IMR-90 (cell line): ENCODE measurements at regions not wholly inside any gene's neighbourhood (a gene's known extent, or its start where the extent isn't known, plus 50 kb on each side); places are given as distances from the start of the nearest gene placed in this dataset.

ENCODE experiments used
- ATAC-seq: fragments of 200-7000 bp; cut with Tn5 transposase; 2 replicates; pipeline ENCODE4 v1.9.1; 2020; ENCODE audit warnings: low read depth, mild to moderate bottlenecking, moderate library complexity
- BruUV-seq: library from RNA; stranded (reverse); fragments of 400-500 nt; replicated peaks from 2 replicates; lab custom pipeline; 2021; lab: Mats Ljungman, UMichigan
- CTCF ChIA-PET: fragments of 300-600 bp; formaldehyde crosslinking; extraction: SDS; loops from one replicate; lab custom pipeline; 2021; ENCODE audit warnings: antibody characterized with exemption; lab: Yijun Ruan, JAX
- POLR2A ChIA-PET: fragments of 300-600 bp; sonication (Branson Sonifier 250); formaldehyde crosslinking; loops from one replicate; lab custom pipeline; 2022; ENCODE audit warnings: antibody characterized with exemption; ENCODE audit not compliant: unreplicated experiment; lab: Charles Lee
- DNase-seq: peaks from one replicate; pipeline ENCODE4 v3.0.0; 2013
- H2AFZ ChIP-seq: replicated peaks from 2 replicates; pipeline ENCODE3; 2013; ENCODE audit warnings: low read length, mild to moderate bottlenecking; ENCODE audit not compliant: poor library complexity
- H2AK5ac ChIP-seq: 2 replicates; pipeline ENCODE4 v1.6.1; 2013; ENCODE audit warnings: low read depth, low read length, inconsistent platforms
- H2AK9ac ChIP-seq: replicated peaks from 2 replicates; pipeline ENCODE3; 2013; ENCODE audit warnings: mild to moderate bottlenecking, low read depth, low read length, moderate library complexity; ENCODE audit not compliant: poor library complexity
- H2BK120ac ChIP-seq: 2 replicates; pipeline ENCODE4 v1.6.1; 2013; ENCODE audit warnings: low read depth, low read length, inconsistent platforms
- H2BK15ac ChIP-seq: 3 replicates; pipeline ENCODE4 v1.6.1; 2013; ENCODE audit warnings: low read depth, low read length, inconsistent platforms
- H2BK20ac ChIP-seq: 2 replicates; pipeline ENCODE4 v1.6.1; 2013; ENCODE audit warnings: low read depth, mild to moderate bottlenecking, inconsistent platforms, low read length, moderate library complexity
- H2BK5ac ChIP-seq: 2 replicates; pipeline ENCODE4 v1.6.1; 2013; ENCODE audit warnings: mild to moderate bottlenecking, low read depth, low read length, inconsistent platforms; ENCODE audit not compliant: poor library complexity, severe bottlenecking
- H3K14ac ChIP-seq: replicated peaks from 2 replicates; pipeline ENCODE4 v1.6.1; 2013; ENCODE audit warnings: low read depth, low read length, inconsistent platforms
- H3K18ac ChIP-seq: 2 replicates; pipeline ENCODE4 v1.6.1; 2013; ENCODE audit warnings: low read depth, low read length, control low read depth
- H3K23ac ChIP-seq: 2 replicates; pipeline ENCODE4 v1.6.1; 2013; ENCODE audit warnings: low read depth, low read length, inconsistent platforms
- H3K27ac ChIP-seq: 2 replicates; pipeline ENCODE4 v1.5.1; 2013; ENCODE audit warnings: mild to moderate bottlenecking, control low read depth, low read length; ENCODE audit not compliant: insufficient read depth
- H3K27me3 ChIP-seq: 2 replicates; pipeline ENCODE4 v1.6.1; 2013; ENCODE audit warnings: low read length; ENCODE audit not compliant: control insufficient read depth, insufficient read depth
- H3K36me3 ChIP-seq: 2 replicates; pipeline ENCODE4 v1.6.1; 2013; ENCODE audit warnings: low read length, mixed read lengths; ENCODE audit not compliant: control insufficient read depth, insufficient read depth
- H3K4ac ChIP-seq: 2 replicates; pipeline ENCODE4 v1.6.1; 2013; ENCODE audit warnings: low read depth, low read length, inconsistent platforms
- H3K4me1 ChIP-seq: 2 replicates; pipeline ENCODE4 v1.6.1; 2013; ENCODE audit warnings: low read length, mixed read lengths; ENCODE audit not compliant: control insufficient read depth, insufficient read depth
- H3K4me2 ChIP-seq: 2 replicates; pipeline ENCODE4 v1.6.1; 2013; ENCODE audit warnings: low read depth, mild to moderate bottlenecking, control low read depth, low read length, moderate library complexity
- H3K4me3 ChIP-seq: 2 replicates; pipeline ENCODE4 v1.5.1; 2013; ENCODE audit warnings: low read depth, mild to moderate bottlenecking, control low read depth, low read length, moderate library complexity; ENCODE audit not compliant: insufficient read depth
- H3K56ac ChIP-seq: 2 replicates; pipeline ENCODE4 v1.6.1; 2013; ENCODE audit warnings: low read length, inconsistent platforms; ENCODE audit not compliant: insufficient read depth; ENCODE audit errors: extremely low read depth
- H3K79me1 ChIP-seq, 2 experiments: 2 replicates each; pipeline ENCODE4 v1.6.1; 2013; ENCODE audit warnings: low read length in 2 of 2, inconsistent platforms in 1 of 2, low read depth in 1 of 2
- H3K9ac ChIP-seq: 2 replicates; pipeline ENCODE4 v1.6.1; 2013; ENCODE audit warnings: low read depth, low read length, control low read depth
- H3K9me1 ChIP-seq: 2 replicates; pipeline ENCODE4 v1.6.1; 2013; ENCODE audit warnings: low read length, inconsistent platforms; ENCODE audit not compliant: insufficient read depth
- H3K9me3 ChIP-seq: 2 replicates; pipeline ENCODE4 v1.6.1; 2013; ENCODE audit warnings: low read length; ENCODE audit not compliant: control insufficient read depth, insufficient read depth
- H4K20me1 ChIP-seq: 2 replicates; pipeline ENCODE4 v1.6.1; 2013; ENCODE audit warnings: low read length, inconsistent platforms; ENCODE audit not compliant: insufficient read depth
- H4K5ac ChIP-seq: 2 replicates; pipeline ENCODE4 v1.6.1; 2013; ENCODE audit warnings: mild to moderate bottlenecking, low read depth, low read length, control low read depth
- H4K8ac ChIP-seq, 2 experiments: 2 replicates each; pipeline ENCODE4 v1.6.1; 2013; ENCODE audit warnings: low read depth in 2 of 2, low read length in 2 of 2, control low read depth in 1 of 2, inconsistent platforms in 1 of 2
- H4K91ac ChIP-seq: 2 replicates; pipeline ENCODE4 v1.6.1; 2013; ENCODE audit warnings: low read depth, low read length, inconsistent platforms; ENCODE audit not compliant: insufficient read depth
- BHLHE40 ChIP-seq: fragments of 150-350 bp; IDR thresholded peaks from 2 replicates; pipeline ENCODE4 v1.6.1; 2016; ENCODE audit warnings: mild to moderate bottlenecking, low read depth, low read length
- CHD1 ChIP-seq: IDR thresholded peaks from 2 replicates; pipeline ENCODE4 v1.6.1; 2012; ENCODE audit warnings: low read depth, low read length, improper control_type of control experiment
- CTCF ChIP-seq: conservative IDR thresholded peaks from 2 replicates; pipeline ENCODE4 v1.5.1; 2012; ENCODE audit warnings: mild to moderate bottlenecking, low read depth, low read length, improper control_type of control experiment
- ELK1 ChIP-seq: fragments of 150-350 bp; IDR thresholded peaks from 2 replicates; pipeline ENCODE4 v1.6.1; 2016; ENCODE audit warnings: low read depth, mild to moderate bottlenecking, low read length, moderate library complexity, borderline replicate concordance
- FOS ChIP-seq: fragments of 150-350 bp; IDR thresholded peaks from 2 replicates; pipeline ENCODE4 v1.6.1; 2016; ENCODE audit warnings: low read depth, low read length
- MAFK ChIP-seq: IDR thresholded peaks from 2 replicates; pipeline ENCODE4 v1.6.1; 2012; ENCODE audit warnings: low read depth, low read length, improper control_type of control experiment
- MAZ ChIP-seq: IDR thresholded peaks from 2 replicates; pipeline ENCODE4 v1.6.1; 2012; ENCODE audit warnings: low read depth, mild to moderate bottlenecking, low read length, improper control_type of control experiment, moderate library complexity, borderline replicate concordance
- NFE2L2 ChIP-seq: fragments of 150-350 bp; IDR thresholded peaks from 2 replicates; pipeline ENCODE4 v1.6.1; 2016; ENCODE audit warnings: low read depth, mild to moderate bottlenecking, low read length
- POLR2A ChIP-seq: IDR thresholded peaks from 2 replicates; pipeline ENCODE4 v1.6.1; 2012; ENCODE audit warnings: mild to moderate bottlenecking, low read depth, low read length
- RAD21 ChIP-seq: IDR thresholded peaks from 2 replicates; pipeline ENCODE4 v1.6.1; 2012; ENCODE audit warnings: low read length, improper control_type of control experiment
- RFX5 ChIP-seq: IDR thresholded peaks from 2 replicates; pipeline ENCODE4 v1.8.0; 2012; ENCODE audit warnings: low read depth, mild to moderate bottlenecking, low read length, moderate library complexity
- SMC3 ChIP-seq: fragments of 150-350 bp; IDR thresholded peaks from 2 replicates; pipeline ENCODE4 v1.6.1; 2016; ENCODE audit warnings: low read depth, mild to moderate bottlenecking, antibody characterized with exemption, low read length, moderate library complexity
- WGBS, 2 experiments: methylation state at CpG; one replicate each; pipeline versions ENCODE4 v1.1.5 to v1.1.7; 2013; ENCODE audit warnings: missing lambda C conversion rate in 2 of 2; ENCODE audit not compliant: insufficient read length in 1 of 2; ENCODE audit errors: extremely low coverage in 2 of 2; 5-methylcytosine and 5-hydroxymethylcytosine counted together
- dilution Hi-C: fragments of 300-500 bp; cut with HindIII; formaldehyde crosslinking; loops from one replicate; pipeline ENCODE4 v1.14.3; 2018; ENCODE audit warnings: low sequenced_read_pairs; ENCODE audit not compliant: unreplicated experiment
- in situ Hi-C: fragments of 300-500 bp; cut with MboI; formaldehyde crosslinking; loops from 3 replicates; pipeline ENCODE4 v1.14.3; 2019; ENCODE audit warnings: low sequenced_read_pairs, inconsistent platforms, mixed read lengths
- intact Hi-C: fragments of 100-400 bp; cut with micrococcal nuclease; formaldehyde crosslinking; loops from 2 replicates; pipeline ENCODE4 v1.10.0; 2022

- in situ Hi-C loops, result no loop called here
Measured at GRCh38 chr9:105044518-105044917, 116.6 kb upstream of the ABCA1 start.

More at GRCh38 chr9:105044518-105044917, 116.6 kb upstream of the ABCA1 start:
- no peak overlapping the region for H4K8ac ChIP-seq
- no peak overlapping the region for H3K56ac ChIP-seq
- H3K4me1 ChIP-seq, result 0 out of 2 replicates have a peak, but pooled peaks cover 2% of the 10 kb centered on the region
- dilution Hi-C loops (no loop called here), intact Hi-C loops (no loop called here)
- H3K9me1 ChIP-seq, result no peaks in the 10 kb centered on the region
- no peak overlapping the region for H2AK9ac ChIP-seq
- H2AFZ ChIP-seq, result no peak overlapping the region
- no peak for DNase-seq
- CTCF ChIA-PET, result no interaction called here
- no peaks in the 10 kb centered on the region for H4K20me1 ChIP-seq
- H2BK5ac ChIP-seq, result no peak overlapping the region
- H2BK15ac ChIP-seq, result no peak overlapping the region
- no peak overlapping the region for H4K91ac ChIP-seq
- no peak overlapping the region for H3K4me3 ChIP-seq
- H3K4ac ChIP-seq, result no peak overlapping the region
- TF ChIP-seq CTCF (no peak), RAD21 (no peak), NFE2L2 (no peak), CHD1 (no peak), ELK1 (no peak), MAFK (no peak), SMC3 (no peak), FOS (no peak), RFX5 (no peak), MAZ (no peak), BHLHE40 (no peak), POLR2A (no peak)
- H3K23ac ChIP-seq, result no peak overlapping the region
- no peaks in the 10 kb centered on the region; the same call in none of the 2 replicates for H3K9me3 ChIP-seq
- no peak overlapping the region for H2BK20ac ChIP-seq
- H3K79me1 ChIP-seq, result no peaks in the 10 kb centered on the region
- no peaks in the 10 kb centered on the region for H3K27me3 ChIP-seq
- no peak overlapping the region for H3K14ac ChIP-seq
- no peaks in the 10 kb centered on the region for H3K36me3 ChIP-seq
- POLR2A ChIA-PET, result no interaction called here
- no TSS peak for BruUV-seq
- no peak overlapping the region for H2BK120ac ChIP-seq
- no peak overlapping the region for H3K18ac ChIP-seq
- H3K27ac ChIP-seq, result no peak overlapping the region
- H2AK5ac ChIP-seq, result no peak overlapping the region
- WGBS, 2 experiments, result 57% methylated on average over 1 of the region's 2 CpGs; no CpG with 5 or more reads in 1 of the 2 experiments
- no peak overlapping the region for H4K5ac ChIP-seq
- H3K4me2 ChIP-seq, result no peak overlapping the region
- no peak overlapping the region for H3K9ac ChIP-seq
- ATAC-seq, result no peak
